ENCODE measurements at regions not wholly inside any gene's neighbourhood (a gene's known extent, or its start where the extent isn't known, plus 50 kb on each side); places are given as distances from the start of the nearest gene placed in this dataset.

- no peak for DNase-seq
- TF ChIP-seq CTCF (IDR thresholded peaks at IDR 0.05; ENCODE audit: control extremely low read depth, extremely low read depth) = no peak
- H3K4me3 ChIP-seq = no peak overlapping the region
- H3K9ac ChIP-seq (ENCODE audit: insufficient read depth in 1 of 2, low read length in 2 of 2) = no peak overlapping the region
- H3K4me1 ChIP-seq (ENCODE audit: control insufficient read depth in 5 of 5, insufficient read depth in 5 of 5, low read length in 5 of 5) = peaks cover 0 to 11% (median 3%) of the 10 kb centered on the region in 5 donors
- no peaks in the 10 kb centered on the region for H3K9me3 ChIP-seq (ENCODE audit: control insufficient read depth in 4 of 4, insufficient read depth in 3 of 4, low read length in 3 of 4)
- WGBS, 2 donors = 96% methylated on average over 22 of the region's 22 CpGs
- no peak for ATAC-seq (ENCODE audit: insufficient read depth, low FRiP score)
- H3K27me3 ChIP-seq (ENCODE audit: control insufficient read depth in 3 of 3, insufficient read depth in 3 of 3, low read length in 2 of 3) = no peaks in the 10 kb centered on the region
- no peak overlapping the region for H3K27ac ChIP-seq (ENCODE audit: low read depth in 1 of 2, low read length in 1 of 2)
- H3K36me3 ChIP-seq (ENCODE audit: control insufficient read depth in 4 of 4, insufficient read depth in 4 of 4, low read length in 4 of 4) = no peaks in the 10 kb centered on the region
Measured at GRCh38 chr6:25023781-25024180, 88.0 kb upstream of the RIPOR2 start.

GRCh38 chr6:25024821-25025220 is 89.1 kb upstream of the RIPOR2 start:
- Histone ChIP-seq H3K36me3 (ENCODE audit: control insufficient read depth in 4 of 4, insufficient read depth in 4 of 4, low read length in 4 of 4) (no peaks in the 10 kb centered on the region), H3K27ac (ENCODE audit: low read depth in 1 of 2, low read length in 1 of 2) (no peak overlapping the region), H3K4me3 (no peak overlapping the region), H3K27me3 (ENCODE audit: control insufficient read depth in 3 of 3, insufficient read depth in 3 of 3, low read length in 2 of 3) (no peaks in the 10 kb centered on the region), H3K9me3 (ENCODE audit: control insufficient read depth in 4 of 4, insufficient read depth in 3 of 4, low read length in 3 of 4) (no peaks in the 10 kb centered on the region), H3K9ac (ENCODE audit: insufficient read depth in 1 of 2, low read length in 2 of 2) (no peak overlapping the region), H3K4me1 (ENCODE audit: control insufficient read depth in 5 of 5, insufficient read depth in 5 of 5, low read length in 5 of 5) (peaks cover 0 to 11% (median 3%) of the 10 kb centered on the region in 5 donors)
- WGBS, 2 donors = 57 to 90% methylated on average over 3 of the region's 3 CpGs
- no peak for DNase-seq
- no peak for TF ChIP-seq CTCF (IDR thresholded peaks at IDR 0.05; ENCODE audit: control extremely low read depth, extremely low read depth)
- ATAC-seq (ENCODE audit: insufficient read depth, low FRiP score) = no peak

- ATAC-seq (ENCODE audit: insufficient read depth, low FRiP score) = no peak
- TF ChIP-seq CTCF (IDR thresholded peaks at IDR 0.05; ENCODE audit: control extremely low read depth, extremely low read depth) = no peak
- no peaks in the 10 kb centered on the region for H3K27me3 ChIP-seq (ENCODE audit: control insufficient read depth in 3 of 3, insufficient read depth in 3 of 3, low read length in 2 of 3)
- no peak overlapping the region for H3K4me3 ChIP-seq
- no peak for DNase-seq
- H3K9ac ChIP-seq (ENCODE audit: insufficient read depth in 1 of 2, low read length in 2 of 2) = no peak overlapping the region
- H3K27ac ChIP-seq (ENCODE audit: low read depth in 1 of 2, low read length in 1 of 2) = no peak overlapping the region
- H3K36me3 ChIP-seq (ENCODE audit: control insufficient read depth in 4 of 4, insufficient read depth in 4 of 4, low read length in 4 of 4) = no peaks in the 10 kb centered on the region
- H3K9me3 ChIP-seq (ENCODE audit: control insufficient read depth in 4 of 4, insufficient read depth in 3 of 4, low read length in 3 of 4) = no peaks in the 10 kb centered on the region
- peaks cover 0 to 11% (median 3%) of the 10 kb centered on the region in 5 donors for H3K4me1 ChIP-seq (ENCODE audit: control insufficient read depth in 5 of 5, insufficient read depth in 5 of 5, low read length in 5 of 5)
- 43 to 73% methylated on average over 4 of the region's 4 CpGs for WGBS, 2 donors
Measured at GRCh38 chr6:25025248-25025918, 89.6 kb upstream of the RIPOR2 start.

GRCh38 chr6:25025919-25026301 is 90.2 kb upstream of the RIPOR2 start:
- peaks cover 0 to 11% (median 3%) of the 10 kb centered on the region in 5 donors for H3K4me1 ChIP-seq (ENCODE audit: control insufficient read depth in 5 of 5, insufficient read depth in 5 of 5, low read length in 5 of 5)
- no peak overlapping the region for H3K27ac ChIP-seq (ENCODE audit: low read depth in 1 of 2, low read length in 1 of 2)
- 31 to 59% methylated on average over 2 of the region's 2 CpGs for WGBS, 2 donors

More at GRCh38 chr6:25025919-25026301, 90.2 kb upstream of the RIPOR2 start:
- Histone ChIP-seq H3K9ac (ENCODE audit: insufficient read depth in 1 of 2, low read length in 2 of 2) (no peak overlapping the region), H3K9me3 (ENCODE audit: control insufficient read depth in 4 of 4, insufficient read depth in 3 of 4, low read length in 3 of 4) (peaks cover 0 to under 1% (median 0%) of the 10 kb centered on the region in 4 donors), H3K27me3 (ENCODE audit: control insufficient read depth in 3 of 3, insufficient read depth in 3 of 3, low read length in 2 of 3) (no peaks in the 10 kb centered on the region), H3K36me3 (ENCODE audit: control insufficient read depth in 4 of 4, insufficient read depth in 4 of 4, low read length in 4 of 4) (no peaks in the 10 kb centered on the region), H3K4me3 (no peak overlapping the region)
- no peak for TF ChIP-seq CTCF (IDR thresholded peaks at IDR 0.05; ENCODE audit: control extremely low read depth, extremely low read depth)
- no peak for DNase-seq
- no peak for ATAC-seq (ENCODE audit: insufficient read depth, low FRiP score)

All from lung (tissue), 11 donors.